H1 (cell line): ENCODE measurements at regions not wholly inside any gene's neighbourhood (a gene's known extent, or its start where the extent isn't known, plus 50 kb on each side); places are given as distances from the start of the nearest gene placed in this dataset.
A peak's percentile ranks its signal among the peaks of the same experiment; 100 is the strongest.

Experiments
- CTCF ChIA-PET: fragments of 300-600 bp; sonication (Branson Sonifier 250); formaldehyde crosslinking; loops from one replicate; lab custom pipeline; 2021; ENCODE audit not compliant: partially characterized antibody; lab: Charles Lee
- POLR2A ChIA-PET: fragments of 300-600 bp; sonication (Branson Sonifier 250); formaldehyde crosslinking; loops from one replicate; lab custom pipeline; 2021; ENCODE audit warnings: inconsistent platforms; ENCODE audit not compliant: partially characterized antibody; lab: Charles Lee
- DNase-seq, 2 experiments: peaks; one replicate each; pipeline versions ENCODE4 v3.0.0 to v3.0.0-alpha.2; 2010 to 2022; ENCODE audit warnings: low spot score in 2 of 2, low read depth in 1 of 2, mixed read lengths in 1 of 2
- FAIRE-seq: peaks from 2 replicates; lab custom pipeline; 2011; peaks lifted over from hg19 to GRCh38; lab: Jason Lieb, UNC
- H2AFZ ChIP-seq: 2 replicates; pipeline ENCODE4 v1.8.1; 2012; ENCODE audit warnings: low read length, inconsistent platforms
- H2AK5ac ChIP-seq: 2 replicates; pipeline ENCODE4 v1.6.1; 2013; ENCODE audit warnings: low read depth, low read length
- H2BK120ac ChIP-seq: replicated peaks from 2 replicates; pipeline ENCODE3; 2013; ENCODE audit warnings: low read depth, low read length, inconsistent platforms
- H2BK12ac ChIP-seq: 2 replicates; pipeline ENCODE4 v1.6.1; 2013; ENCODE audit warnings: low read depth, low read length
- H2BK15ac ChIP-seq: 2 replicates; pipeline ENCODE4 v1.6.1; 2013; ENCODE audit warnings: low read length
- H2BK20ac ChIP-seq: 2 replicates; pipeline ENCODE4 v1.6.1; 2013; ENCODE audit warnings: low read length
- H2BK5ac ChIP-seq: 2 replicates; pipeline ENCODE4 v1.6.1; 2013; ENCODE audit warnings: low read depth, low read length
- H3K14ac ChIP-seq: 2 replicates; pipeline ENCODE4 v1.6.1; 2013; ENCODE audit warnings: inconsistent platforms; ENCODE audit not compliant: insufficient read length
- H3K18ac ChIP-seq: 2 replicates; pipeline ENCODE4 v1.6.1; 2013; ENCODE audit warnings: low read length; ENCODE audit errors: extremely low read depth
- H3K23ac ChIP-seq: 2 replicates; pipeline ENCODE4 v1.6.1; 2013; ENCODE audit warnings: inconsistent platforms; ENCODE audit not compliant: insufficient read length
- H3K23me2 ChIP-seq: 2 replicates; pipeline ENCODE4 v1.6.1; 2013; ENCODE audit warnings: low read depth, low read length
- H3K27ac ChIP-seq: 2 replicates; pipeline ENCODE4 v1.6.1; 2011; ENCODE audit warnings: low read depth, low read length, inconsistent platforms
- H3K27me3 ChIP-seq, 4 experiments: replicated peaks in 1 of 4; 1 replicate in 1 of 4; 2 replicates in 3 of 4; pipeline versions ENCODE4 v1.6.1 to v1.8.1; 2011 to 2013; ENCODE audit warnings: low read length in 3 of 4, mild to moderate bottlenecking in 3 of 4, inconsistent platforms in 2 of 4, mixed read lengths in 2 of 4, moderate library complexity in 1 of 4; ENCODE audit not compliant: control insufficient read depth in 3 of 4, insufficient read depth in 3 of 4; ENCODE audit errors: extremely low read depth in 1 of 4
- H3K36me3 ChIP-seq, 4 experiments: 2 replicates each; pipeline versions ENCODE4 v1.6.1 to v1.8.1; 2011 to 2013; ENCODE audit warnings: mild to moderate bottlenecking in 4 of 4, low read length in 3 of 4, moderate library complexity in 2 of 4, control low read depth in 1 of 4, inconsistent platforms in 1 of 4; ENCODE audit not compliant: insufficient read depth in 4 of 4, control insufficient read depth in 2 of 4
- H3K4ac ChIP-seq: replicated peaks from 2 replicates; pipeline ENCODE3; 2013; ENCODE audit warnings: low read length, low read depth, mixed read lengths, inconsistent platforms; ENCODE audit not compliant: insufficient read length
- H3K4me1 ChIP-seq, 4 experiments: replicated peaks in 1 of 4; 1 replicate in 1 of 4; 2 replicates in 3 of 4; pipeline versions ENCODE4 v1.6.1 to v1.8.1; 2011 to 2013; ENCODE audit warnings: low read length in 3 of 4, inconsistent platforms in 2 of 4, mixed read lengths in 1 of 4; ENCODE audit not compliant: insufficient read depth in 4 of 4, control insufficient read depth in 3 of 4
- H3K4me2 ChIP-seq, 2 experiments: 2 replicates each; pipeline versions ENCODE4 v1.6.1 to v1.8.1; 2011 to 2013; ENCODE audit warnings: low read depth in 2 of 2, low read length in 2 of 2, control low read depth in 1 of 2, inconsistent platforms in 1 of 2, mild to moderate bottlenecking in 1 of 2; ENCODE audit not compliant: insufficient read depth in 1 of 2
- H3K4me3 ChIP-seq, 4 experiments: fragments of 200-600, 300-600 bp in 1 of 4; sonication (generic), shearing (Covaris generic), sonication (Bioruptor Twin) in 1 of 4; 2 replicates each; pipeline versions ENCODE4 v1.5.1 to v1.8.1; 2011 to 2016; ENCODE audit warnings: low read length in 4 of 4, low read depth in 3 of 4, control low read depth in 2 of 4, inconsistent platforms in 2 of 4, mild to moderate bottlenecking in 2 of 4, mixed read lengths in 1 of 4, moderate library complexity in 1 of 4; ENCODE audit not compliant: insufficient read depth in 2 of 4; ENCODE audit errors: extremely low read depth in 1 of 4
- H3K56ac ChIP-seq: replicated peaks from 2 replicates; pipeline ENCODE3; 2013; ENCODE audit warnings: low read depth, mild to moderate bottlenecking, mixed read lengths, low read length, inconsistent platforms; ENCODE audit not compliant: insufficient read length
- H3K79me1 ChIP-seq: 2 replicates; pipeline ENCODE4 v1.6.1; 2013; ENCODE audit warnings: low read depth, low read length, control low read depth
- H3K79me2 ChIP-seq, 2 experiments: 2 replicates each; pipeline versions ENCODE4 v1.6.1 to v1.8.1; 2012 to 2013; ENCODE audit warnings: low read length in 2 of 2, mild to moderate bottlenecking in 2 of 2, inconsistent platforms in 1 of 2; ENCODE audit not compliant: insufficient read depth in 2 of 2, control insufficient read depth in 1 of 2
- H3K9ac ChIP-seq, 4 experiments: replicated peaks in 1 of 4; 1 replicate in 1 of 4; 2 replicates in 3 of 4; pipeline versions ENCODE4 v1.6.1 to v1.8.1; 2011 to 2013; ENCODE audit warnings: low read depth in 3 of 4, low read length in 3 of 4, control low read depth in 2 of 4, mild to moderate bottlenecking in 2 of 4, moderate library complexity in 2 of 4, inconsistent platforms in 1 of 4; ENCODE audit errors: extremely low read depth in 1 of 4
- H3K9me3 ChIP-seq, 2 experiments: 2 replicates each; pipeline versions ENCODE4 v1.6.1 to v1.8.1; 2012 to 2013; ENCODE audit warnings: mild to moderate bottlenecking in 2 of 2, moderate library complexity in 2 of 2, control low read depth in 1 of 2, inconsistent platforms in 1 of 2, low read depth in 1 of 2, low read length in 1 of 2, mixed read lengths in 1 of 2; ENCODE audit not compliant: insufficient read depth in 2 of 2
- H4K20me1 ChIP-seq, 2 experiments: replicated peaks in 1 of 2; 2 replicates each; pipeline versions ENCODE3 to v1.8.1; 2011 to 2013; ENCODE audit warnings: inconsistent platforms in 2 of 2, low read length in 2 of 2, mild to moderate bottlenecking in 1 of 2; ENCODE audit not compliant: insufficient read depth in 2 of 2, control insufficient read depth in 1 of 2
- H4K5ac ChIP-seq: 2 replicates; pipeline ENCODE4 v1.6.1; 2013; ENCODE audit warnings: low read length, low read depth, mixed read lengths, inconsistent platforms; ENCODE audit not compliant: insufficient read length
- H4K8ac ChIP-seq: 2 replicates; pipeline ENCODE4 v1.8.0; 2013; ENCODE audit warnings: mild to moderate bottlenecking, moderate library complexity, low read length, inconsistent platforms; ENCODE audit not compliant: insufficient read depth; ENCODE audit errors: extremely low read depth
- H4K91ac ChIP-seq: replicated peaks from 2 replicates; pipeline ENCODE3; 2013; ENCODE audit warnings: low read length, mixed read lengths, inconsistent platforms; ENCODE audit not compliant: insufficient read length
- CHD2 ChIP-seq: IDR thresholded peaks from 2 replicates; pipeline ENCODE4 v1.6.1; 2012; ENCODE audit warnings: low read length, improper control_type of control experiment
- EZH2 ChIP-seq: fragments of 200-600 bp; sonication (generic); IDR thresholded peaks from 2 replicates; pipeline ENCODE4 v1.7.1; 2012; ENCODE audit warnings: low read depth, mild to moderate bottlenecking, moderate library complexity, low read length, inconsistent platforms; ENCODE audit not compliant: severe bottlenecking
- JUND ChIP-seq: IDR thresholded peaks from 2 replicates; pipeline ENCODE4 v1.6.1; 2011; ENCODE audit warnings: mild to moderate bottlenecking, improper control_type of control experiment, low read length
- RBBP5 ChIP-seq: IDR thresholded peaks from 2 replicates; pipeline ENCODE4 v1.7.1; 2012; ENCODE audit warnings: low read depth, mild to moderate bottlenecking, inconsistent platforms, low read length, moderate library complexity, borderline replicate concordance
- RXRA ChIP-seq: IDR thresholded peaks from 2 replicates; pipeline ENCODE4 v1.6.1; 2011; ENCODE audit warnings: low read depth, mild to moderate bottlenecking, low read length, moderate library complexity; ENCODE audit not compliant: insufficient read depth
- SIN3A ChIP-seq, 2 experiments: IDR thresholded peaks in 1 of 2; conservative IDR thresholded peaks in 1 of 2; 2 replicates each; pipeline ENCODE4 v1.6.1; 2011 to 2012; ENCODE audit warnings: low read length in 2 of 2, improper control_type of control experiment in 1 of 2, low read depth in 1 of 2, mild to moderate bottlenecking in 1 of 2
- TAF1 ChIP-seq: IDR thresholded peaks from 2 replicates; pipeline ENCODE4 v1.6.1; 2011; ENCODE audit warnings: mild to moderate bottlenecking, low read depth, low read length
- TAF7 ChIP-seq: optimal IDR thresholded peaks from 2 replicates; pipeline ENCODE3; 2011; ENCODE audit warnings: low read depth, mild to moderate bottlenecking, inconsistent platforms, low read length, moderate library complexity, borderline replicate concordance
- TBP ChIP-seq: IDR thresholded peaks from 2 replicates; pipeline ENCODE4 v1.6.1; 2011; ENCODE audit warnings: low read depth, low read length, improper control_type of control experiment
- TCF12 ChIP-seq: IDR thresholded peaks from 2 replicates; pipeline ENCODE4 v1.6.1; 2011; ENCODE audit warnings: low read depth, mild to moderate bottlenecking, low read length
- WGBS, 2 experiments: shearing (Covaris generic) in 1 of 2; methylation state at CpG; one replicate each; pipeline versions ENCODE4 v1.1.6 to v1.1.7; 2013 to 2015; ENCODE audit warnings: low lambda C conversion rate in 2 of 2, mixed read lengths in 2 of 2, inconsistent platforms in 1 of 2, low coverage in 1 of 2, missing lambda C conversion rate in 1 of 2; ENCODE audit not compliant: insufficient replicate concordance in 2 of 2, insufficient coverage in 1 of 2, insufficient read length in 1 of 2; ENCODE audit errors: extremely low coverage in 1 of 2, missing lambda C conversion rate in 1 of 2; 5-methylcytosine and 5-hydroxymethylcytosine counted together
- TF ChIP-seq, protein P1 (sequence below): IDR thresholded peaks from 2 replicates; pipeline ENCODE4 v1.6.1; 2011; ENCODE audit warnings: low read depth, mild to moderate bottlenecking, low read length; ENCODE audit not compliant: insufficient read depth
- TF ChIP-seq, protein P2 (sequence below): IDR thresholded peaks from 2 replicates; pipeline ENCODE4 v1.6.1; 2012; ENCODE audit warnings: inconsistent platforms

DNA sequence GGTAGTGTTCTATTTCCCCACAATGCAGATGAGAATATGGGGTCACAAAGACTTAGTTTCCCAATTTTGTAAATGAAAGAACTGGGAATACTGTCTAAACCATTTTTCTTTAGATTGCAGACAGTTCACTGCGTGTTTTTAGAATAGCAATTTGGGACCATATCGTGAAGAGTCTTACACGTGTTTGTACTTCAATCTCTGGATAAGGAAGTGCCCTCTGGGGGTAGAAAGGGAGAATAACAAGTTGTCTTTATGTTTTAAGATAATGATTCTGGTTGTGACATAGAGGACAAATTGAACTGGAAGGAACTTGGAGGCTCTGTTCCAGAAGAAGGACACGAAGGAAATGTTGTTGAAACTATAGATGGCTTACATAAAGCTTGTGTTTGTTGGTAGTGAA lies 457.7 kb downstream of the CBLN2 start:
- Histone ChIP-seq H2BK12ac (no peak overlapping the region), H4K8ac (no peak overlapping the region), H3K9ac (no peak overlapping the region), H3K4me2 (no peak overlapping the region), H4K5ac (no peak overlapping the region), H3K79me2 (no peaks in the 10 kb centered on the region), H4K91ac (no peak overlapping the region), H3K23me2 (no peaks in the 10 kb centered on the region), H3K27me3 (peaks cover 0 to 2% (median 0%) of the 10 kb centered on the region in 4 experiments; a peak in 1 of 7 replicates), H3K79me1 (no peaks in the 10 kb centered on the region), H3K4me1 (no peaks in the 10 kb centered on the region), H3K14ac (no peak overlapping the region), H3K18ac (no peak overlapping the region), H2BK5ac (no peak overlapping the region), H3K4ac (no peak overlapping the region), H3K56ac (no peak overlapping the region), H3K36me3 (no peaks in the 10 kb centered on the region), H4K20me1 (no peaks in the 10 kb centered on the region), H3K4me3 (no peak overlapping the region), H3K9me3 (peaks cover 12 to 27% of the 10 kb centered on the region in 2 experiments; a peak in 2 of 4 replicates), H3K27ac (no peak overlapping the region), H3K23ac (no peak overlapping the region), H2AFZ (no peak overlapping the region), H2AK5ac (no peak overlapping the region), H2BK15ac (no peak overlapping the region), H2BK20ac (no peak overlapping the region), H2BK120ac (no peak overlapping the region)
- 60% methylated on average over 4 of the region's 4 CpGs; no CpG with 5 or more reads in 1 of the 2 experiments for WGBS, 2 experiments
- ChIA-PET CTCF (interaction anchor here (0.7 kb wide), 1 partner anchor 14 kb away, joined by 3 read pairs; no protein-coding TSS in a partner anchor), POLR2A (no interaction called here)
- DNase-seq (no peak), FAIRE-seq (no peak)
- TF ChIP-seq RBBP5 (no peak), CHD2 (no peak), SIN3A (conservative IDR thresholded peaks at IDR 0.05 in 1 of 2, IDR thresholded peaks at IDR 0.05 in 1 of 2; ENCODE audit: low read depth in 1 of 2, low read length in 2 of 2) (no peak), TBP (no peak), EZH2 (no peak), TCF12 (no peak), JUND (no peak), TAF7 (no peak), TAF1 (no peak), RXRA (no peak)
- TF ChIP-seq, protein P1, sequence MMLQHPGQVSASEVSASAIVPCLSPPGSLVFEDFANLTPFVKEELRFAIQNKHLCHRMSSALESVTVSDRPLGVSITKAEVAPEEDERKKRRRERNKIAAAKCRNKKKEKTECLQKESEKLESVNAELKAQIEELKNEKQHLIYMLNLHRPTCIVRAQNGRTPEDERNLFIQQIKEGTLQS = no peak
- TF ChIP-seq, protein P2, sequence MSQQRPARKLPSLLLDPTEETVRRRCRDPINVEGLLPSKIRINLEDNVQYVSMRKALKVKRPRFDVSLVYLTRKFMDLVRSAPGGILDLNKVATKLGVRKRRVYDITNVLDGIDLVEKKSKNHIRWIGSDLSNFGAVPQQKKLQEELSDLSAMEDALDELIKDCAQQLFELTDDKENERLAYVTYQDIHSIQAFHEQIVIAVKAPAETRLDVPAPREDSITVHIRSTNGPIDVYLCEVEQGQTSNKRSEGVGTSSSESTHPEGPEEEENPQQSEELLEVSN = peak; percentile 18; the same call in 1 of the 2 replicates
